HG03575 (cell line): ENCODE measurements at regions not wholly inside any gene's neighbourhood (a gene's known extent, or its start where the extent isn't known, plus 50 kb on each side); places are given as distances from the start of the nearest gene placed in this dataset.
"Not testable (repeated sequence)": the region's sequence is repeated elsewhere in the genome, so short reads cannot be mapped to it uniquely, and the experiment has no call there.

Source experiments
- ATAC-seq: cut with Tn5 transposase; IDR thresholded peaks from one replicate; pipeline ENCODE4 v1.9.1; 2021; ENCODE audit not compliant: unreplicated experiment, insufficient number of reproducible peaks, low FRiP score; ENCODE audit errors: extremely low read depth

GRCh38 chr3:20511863-20512505 lies 326.0 kb upstream of the SGO1 start:
- peak; percentile 84 for ATAC-seq

- no peak for ATAC-seq
These were observed 324.4 kb upstream of the SGO1 start for GRCh38 chr3:20510396-20510795.

GRCh38 chr3:20503394-20504082 lies 317.5 kb upstream of the SGO1 start:
- ATAC-seq, result no peak

- ATAC-seq, result no peak
These were observed 305.0 kb upstream of the SGO1 start for GRCh38 chr3:20490996-20491395.

GRCh38 chr3:20488151-20488550 lies 302.1 kb upstream of the SGO1 start:
- ATAC-seq, result no peak

GRCh38 chr3:20484126-20484525 lies 298.1 kb upstream of the SGO1 start:
- no peak for ATAC-seq

GRCh38 chr3:20482350-20482749 lies 296.3 kb upstream of the SGO1 start:
- ATAC-seq, result no peak

GRCh38 chr3:20480786-20481365 lies 294.9 kb upstream of the SGO1 start:
- no peak for ATAC-seq

GRCh38 chr3:20478436-20478835 lies 292.4 kb upstream of the SGO1 start:
- ATAC-seq, result no peak

- ATAC-seq, result not testable (repeated sequence)
These were observed 278.2 kb upstream of the SGO1 start for GRCh38 chr3:20464237-20464636.

GRCh38 chr3:20462723-20463122 lies 276.7 kb upstream of the SGO1 start:
- ATAC-seq, result no peak

GRCh38 chr3:20462226-20462625 lies 276.2 kb upstream of the SGO1 start:
- no peak for ATAC-seq

GRCh38 chr3:20458994-20459716 lies 273.1 kb upstream of the SGO1 start:
- ATAC-seq, result no peak

- no peak for ATAC-seq
These were observed 270.5 kb upstream of the SGO1 start for GRCh38 chr3:20456511-20456910.

GRCh38 chr3:20451170-20451569 lies 265.2 kb upstream of the SGO1 start:
- no peak for ATAC-seq

- ATAC-seq, result no peak
These were observed 264.6 kb upstream of the SGO1 start for GRCh38 chr3:20450611-20451010.

- ATAC-seq, result no peak
These were observed 256.8 kb upstream of the SGO1 start for GRCh38 chr3:20442846-20443245.

GRCh38 chr3:20427268-20427667 lies 241.3 kb upstream of the SGO1 start:
- ATAC-seq, result not testable (repeated sequence)

GRCh38 chr3:20425138-20425537 lies 239.1 kb upstream of the SGO1 start:
- ATAC-seq, result no peak

- no peak for ATAC-seq
These were observed 238.1 kb upstream of the SGO1 start for GRCh38 chr3:20424086-20424485.
